ENCODE measurements at regions not wholly inside any gene's neighbourhood (a gene's known extent, or its start where the extent isn't known, plus 50 kb on each side); places are given as distances from the start of the nearest gene placed in this dataset.

- TF ChIP-seq NR2C1 (IDR thresholded peaks at IDR 0.05) = no peak
- TF ChIP-seq NR2C1 (tag; IDR thresholded peaks at IDR 0.05) = 0 out of 2 replicates have a peak, but pooled peaks have one; percentile 11
- no peak for TF ChIP-seq TAF7 (tag; IDR thresholded peaks at IDR 0.05)
- TF ChIP-seq CBFA2T2 (conservative IDR thresholded peaks at IDR 0.05) = peak; percentile 97
- TF ChIP-seq BRCA1 (IDR thresholded peaks at IDR 0.05) = no peak
- no peak for TF ChIP-seq BRCA1 (CRISPR knock-in tag; IDR thresholded peaks at IDR 0.05)
- peak; percentile 85 for TF ChIP-seq GATAD2B (IDR thresholded peaks at IDR 0.05; ENCODE audit: borderline replicate concordance)
- TF ChIP-seq POLR2G (IDR thresholded peaks at IDR 0.05; ENCODE audit: low read depth, low read length) = no peak
- no peak for TF ChIP-seq FOXJ2 (tag; IDR thresholded peaks at IDR 0.05)
- TF ChIP-seq RCOR1 (IDR thresholded peaks at IDR 0.05; ENCODE audit: borderline replicate concordance in 1 of 2, low read depth in 2 of 2, low read length in 2 of 2) = peak in 1 of 2 experiments; percentile 86; a peak in 2 of 4 replicates
- TF ChIP-seq DDX20 (tag; IDR thresholded peaks at IDR 0.05; ENCODE audit: low read depth) = no peak
- TF ChIP-seq POLR2H (tag; IDR thresholded peaks at IDR 0.05; ENCODE audit: low read depth) = no peak
- no peak for TF ChIP-seq ELK3 (CRISPR knock-in tag; IDR thresholded peaks at IDR 0.05)
- TF ChIP-seq ZNF57 (CRISPR knock-in tag; IDR thresholded peaks at IDR 0.05) = no peak
- TF ChIP-seq ZNF143 (CRISPR knock-in tag; IDR thresholded peaks at IDR 0.05) = no peak
- TF ChIP-seq IRF2 (CRISPR knock-in tag; IDR thresholded peaks at IDR 0.05) = no peak
- TF ChIP-seq SIN3B (IDR thresholded peaks at IDR 0.05; ENCODE audit: low read depth) = no peak
- TF ChIP-seq AFF1 (IDR thresholded peaks at IDR 0.05; ENCODE audit: low read depth in 1 of 2, partially characterized antibody in 2 of 2) = peak in 1 of 2 experiments; percentile 40
- TF ChIP-seq TEAD4 (IDR thresholded peaks at IDR 0.05; ENCODE audit: low read length) = peak; percentile 96
- TF ChIP-seq TEAD4 (CRISPR knock-in tag; IDR thresholded peaks at IDR 0.05; ENCODE audit: borderline replicate concordance) = no peak
- TF ChIP-seq MNT (conservative IDR thresholded peaks at IDR 0.05) = peak in 1 of 2 experiments; percentile 67; a peak in 2 of 4 replicates
- no peak for TF ChIP-seq ZFP1 (CRISPR knock-in tag; IDR thresholded peaks at IDR 0.05)
- 0 out of 4 replicates have a peak, but pooled peaks of 1 of the 2 experiments have one; percentile 39 for TF ChIP-seq FOXK2 (conservative IDR thresholded peaks at IDR 0.05 in 1 of 2, IDR thresholded peaks at IDR 0.05 in 1 of 2; ENCODE audit: low read depth in 2 of 2)
- TF ChIP-seq CC2D1A (IDR thresholded peaks at IDR 0.05) = peak; percentile 88; the same call in 1 of the 2 replicates
- peak; percentile 96 for TF ChIP-seq EP300 (IDR thresholded peaks at IDR 0.05; ENCODE audit: low read length)
Observed at GRCh38 chr4:54542540-54543041, 115.2 kb upstream of the KIT start (continued).
